ENCODE measurements at regions not wholly inside any gene's neighbourhood (a gene's known extent, or its start where the extent isn't known, plus 50 kb on each side); places are given as distances from the start of the nearest gene placed in this dataset.

DNA sequence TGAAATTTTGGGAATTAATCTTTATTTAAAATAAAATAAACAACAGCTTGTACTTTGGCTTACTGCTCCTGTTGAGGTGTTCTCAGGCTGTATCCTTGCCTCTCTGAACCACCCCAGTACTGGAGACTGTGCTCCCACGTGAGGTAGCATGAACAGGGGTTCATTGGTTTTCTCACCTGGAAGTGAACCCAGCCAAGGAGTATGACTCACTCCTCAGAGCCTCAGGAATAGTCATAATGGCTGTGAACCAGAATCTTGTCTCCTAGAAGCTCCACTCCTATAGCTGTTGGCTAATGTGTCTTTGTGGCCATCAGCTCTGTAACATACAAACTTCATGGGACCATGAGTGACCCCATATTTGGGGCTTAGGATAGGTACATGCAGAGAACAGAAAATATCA lies 122.5 kb upstream of the ST8SIA2 start:
- H3K36me3 ChIP-seq (ENCODE audit: control insufficient read depth in 1 of 2, insufficient read depth in 2 of 2, low read length in 2 of 2): no peaks in the 10 kb centered on the region
- no peak overlapping the region for H3K4me2 ChIP-seq (ENCODE audit: low read length)
- CTCF ChIA-PET: no interaction called here
- POLR2A ChIA-PET: no interaction called here
- BruUV-seq (replicated peaks): no TSS peak
- no peak overlapping the region for H3K27ac ChIP-seq (ENCODE audit: low read depth, low read length)
- no peaks in the 10 kb centered on the region for H3K79me2 ChIP-seq (ENCODE audit: insufficient read depth, low read length)
- TF ChIP-seq POLR2AphosphoS5 (IDR thresholded peaks at IDR 0.05; ENCODE audit: low read depth, low read length) (no peak), EZH2phosphoT487 (IDR thresholded peaks at IDR 0.05; ENCODE audit: borderline replicate concordance) (no peak), POLR2A (IDR thresholded peaks at IDR 0.05; ENCODE audit: borderline replicate concordance, extremely low read depth, insufficient read depth, insufficient read length) (no peak), EZH2 (IDR thresholded peaks at IDR 0.05) (no peak), YY1 (IDR thresholded peaks at IDR 0.05; ENCODE audit: extremely low read depth, insufficient replicate concordance, low read depth, low read length) (no peak), SIN3A (IDR thresholded peaks at IDR 0.05; ENCODE audit: low read depth) (no peak), SP1 (IDR thresholded peaks at IDR 0.05; ENCODE audit: low read depth) (no peak), CBX3 (IDR thresholded peaks at IDR 0.05; ENCODE audit: low read depth) (no peak), RAD21 (IDR thresholded peaks at IDR 0.05; ENCODE audit: low read depth) (no peak), ZFX (IDR thresholded peaks at IDR 0.05) (no peak), TCF7L2 (IDR thresholded peaks at IDR 0.05; ENCODE audit: borderline replicate concordance, extremely low read depth, insufficient read depth, insufficient read length) (no peak), FOSL1 (IDR thresholded peaks at IDR 0.05; ENCODE audit: low read depth) (no peak), EGR1 (IDR thresholded peaks at IDR 0.05; ENCODE audit: low read depth) (no peak), CEBPB (IDR thresholded peaks at IDR 0.05; ENCODE audit: low read depth) (no peak)
- TF ChIP-seq, protein P1, sequence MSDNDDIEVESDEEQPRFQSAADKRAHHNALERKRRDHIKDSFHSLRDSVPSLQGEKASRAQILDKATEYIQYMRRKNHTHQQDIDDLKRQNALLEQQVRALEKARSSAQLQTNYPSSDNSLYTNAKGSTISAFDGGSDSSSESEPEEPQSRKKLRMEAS (IDR thresholded peaks at IDR 0.05): no peak
- TF ChIP-seq, protein P2, sequence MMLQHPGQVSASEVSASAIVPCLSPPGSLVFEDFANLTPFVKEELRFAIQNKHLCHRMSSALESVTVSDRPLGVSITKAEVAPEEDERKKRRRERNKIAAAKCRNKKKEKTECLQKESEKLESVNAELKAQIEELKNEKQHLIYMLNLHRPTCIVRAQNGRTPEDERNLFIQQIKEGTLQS (IDR thresholded peaks at IDR 0.05): no peak
- TF ChIP-seq, protein P3, sequence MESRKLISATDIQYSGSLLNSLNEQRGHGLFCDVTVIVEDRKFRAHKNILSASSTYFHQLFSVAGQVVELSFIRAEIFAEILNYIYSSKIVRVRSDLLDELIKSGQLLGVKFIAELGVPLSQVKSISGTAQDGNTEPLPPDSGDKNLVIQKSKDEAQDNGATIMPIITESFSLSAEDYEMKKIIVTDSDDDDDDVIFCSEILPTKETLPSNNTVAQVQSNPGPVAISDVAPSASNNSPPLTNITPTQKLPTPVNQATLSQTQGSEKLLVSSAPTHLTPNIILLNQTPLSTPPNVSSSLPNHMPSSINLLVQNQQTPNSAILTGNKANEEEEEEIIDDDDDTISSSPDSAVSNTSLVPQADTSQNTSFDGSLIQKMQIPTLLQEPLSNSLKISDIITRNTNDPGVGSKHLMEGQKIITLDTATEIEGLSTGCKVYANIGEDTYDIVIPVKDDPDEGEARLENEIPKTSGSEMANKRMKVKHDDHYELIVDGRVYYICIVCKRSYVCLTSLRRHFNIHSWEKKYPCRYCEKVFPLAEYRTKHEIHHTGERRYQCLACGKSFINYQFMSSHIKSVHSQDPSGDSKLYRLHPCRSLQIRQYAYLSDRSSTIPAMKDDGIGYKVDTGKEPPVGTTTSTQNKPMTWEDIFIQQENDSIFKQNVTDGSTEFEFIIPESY (IDR thresholded peaks at IDR 0.05; ENCODE audit: extremely low read depth, insufficient replicate concordance, low read length): no peak
- no peaks in the 10 kb centered on the region for H3K9me2 ChIP-seq (ENCODE audit: insufficient read depth)
- H3K9me3 ChIP-seq (ENCODE audit: control insufficient read depth in 1 of 2, insufficient read depth in 1 of 2, low read depth in 1 of 2, low read length in 2 of 2): no peaks in the 10 kb centered on the region
- no peak overlapping the region for H2AFZ ChIP-seq (ENCODE audit: low read depth, low read length, poor library complexity, severe bottlenecking)
- H3K9ac ChIP-seq (ENCODE audit: low read length): no peak overlapping the region
- RAD21 ChIA-PET (ENCODE audit: low non-redundant PET in 1 of 2, low total read pairs in 2 of 2, uncharacterized antibody in 2 of 2, unreplicated experiment in 2 of 2): no interaction called here
- ATAC-seq (no peak), DNase-seq (ENCODE audit: low read depth, low spot score) (no peak)
- no peak overlapping the region for H3K4me3 ChIP-seq (replicated peaks in 1 of 2; ENCODE audit: low read depth in 1 of 2, low read length in 2 of 2)
- no peaks in the 10 kb centered on the region for H4K20me1 ChIP-seq (ENCODE audit: insufficient read depth)
- H3K4me1 ChIP-seq (ENCODE audit: control insufficient read depth in 1 of 2, insufficient read depth in 2 of 2, low read length in 2 of 2): no peaks in the 10 kb centered on the region
- intact Hi-C loops (cut with micrococcal nuclease): no loop called here
- peaks cover 41% of the 10 kb centered on the region for H3K27me3 ChIP-seq (ENCODE audit: insufficient read depth, low read length)

All from HCT116 (cell line).